NT2/D1 (cell line): ENCODE measurements at regions not wholly inside any gene's neighbourhood (a gene's known extent, or its start where the extent isn't known, plus 50 kb on each side); places are given as distances from the start of the nearest gene placed in this dataset.

Experiments used
- SUZ12 ChIP-seq: IDR thresholded peaks from 2 replicates; pipeline ENCODE4 v1.6.1; 2011; ENCODE audit not compliant: insufficient read length, insufficient read depth; ENCODE audit errors: extremely low read depth
- YY1 ChIP-seq: IDR thresholded peaks from 2 replicates; pipeline ENCODE4 v1.6.1; 2011; ENCODE audit not compliant: insufficient read length, insufficient read depth
- ZNF274 ChIP-seq: IDR thresholded peaks from 2 replicates; pipeline ENCODE4 v1.6.1; 2011; ENCODE audit warnings: mild to moderate bottlenecking, low read depth, low read length

GRCh38 chr16:49084628-49085390 is 196.8 kb downstream of the CBLN1 start:
- TF ChIP-seq YY1 (no peak), SUZ12 (no peak), ZNF274 (no peak)
